Naive thymus-derived CD4-positive, alpha-beta T cell (primary cell): ENCODE measurements at regions not wholly inside any gene's neighbourhood (a gene's known extent, or its start where the extent isn't known, plus 50 kb on each side); places are given as distances from the start of the nearest gene placed in this dataset.

Source experiments
- ATAC-seq: fragments of 150-1000 bp; cut with Tn5 transposase; 2 replicates; pipeline ENCODE4 v1.10.0; 2021; ENCODE audit warnings: mild to moderate bottlenecking, moderate library complexity
- CTCF ChIA-PET: fragments of 350-600 bp; sonication (Branson Sonifier 250); formaldehyde crosslinking; loops from one replicate; lab custom pipeline; 2021; ENCODE audit warnings: antibody characterized with exemption; lab: Charles Lee
- POLR2A ChIA-PET: fragments of 350-600 bp; sonication (Branson Sonifier 250); formaldehyde crosslinking; loops from one replicate; lab custom pipeline; 2021; ENCODE audit warnings: antibody characterized with exemption, inconsistent platforms; lab: Charles Lee
- DNase-seq, 9 donors: peaks; one replicate each; pipeline versions ENCODE4 v3.0.0 to v3.0.0-alpha.2; 2020 to 2022; ENCODE audit warnings: mixed read lengths in 1 of 9
- H3K27ac ChIP-seq: one replicate; pipeline ENCODE4 v1.7.0; 2013; ENCODE audit warnings: mild to moderate bottlenecking, low read depth, low read length, moderate library complexity
- H3K27me3 ChIP-seq, 2 donors: one replicate each; pipeline ENCODE4 v1.7.0; 2013; ENCODE audit warnings: low read length in 2 of 2, mild to moderate bottlenecking in 2 of 2, moderate library complexity in 2 of 2; ENCODE audit not compliant: control insufficient read depth in 2 of 2, insufficient read depth in 2 of 2
- H3K36me3 ChIP-seq, 3 experiments: 1 replicate in 2 of 3; 2 replicates in 1 of 3; pipeline ENCODE4 v1.7.0; 2013; ENCODE audit warnings: low read length in 3 of 3, mild to moderate bottlenecking in 3 of 3, moderate library complexity in 1 of 3; ENCODE audit not compliant: insufficient read depth in 3 of 3, control insufficient read depth in 2 of 3
- H3K4me1 ChIP-seq, 2 donors: one replicate each; pipeline ENCODE4 v1.7.0; 2013; ENCODE audit warnings: low read length in 2 of 2, mild to moderate bottlenecking in 2 of 2, moderate library complexity in 1 of 2; ENCODE audit not compliant: control insufficient read depth in 2 of 2, insufficient read depth in 2 of 2
- H3K4me3 ChIP-seq: 2 replicates; pipeline ENCODE4 v1.7.0; 2013; ENCODE audit warnings: mild to moderate bottlenecking, low read length
- H3K9me3 ChIP-seq, 3 experiments: 1 replicate in 2 of 3; 2 replicates in 1 of 3; pipeline ENCODE4 v1.7.0; 2013; ENCODE audit warnings: low read length in 3 of 3; ENCODE audit not compliant: control insufficient read depth in 2 of 3
- H3K27ac Mint-ChIP-seq, 9 donors: one replicate each; pipeline ENCODE4 v1.8.0; 2020 to 2022; ENCODE audit warnings: mixed read lengths in 9 of 9, mild to moderate bottlenecking in 8 of 9, moderate library complexity in 5 of 9, inconsistent platforms in 2 of 9
- H3K27me3 Mint-ChIP-seq, 5 donors: one replicate each; pipeline ENCODE4 v1.8.0; 2021 to 2022; ENCODE audit warnings: mixed read lengths in 5 of 5, mild to moderate bottlenecking in 1 of 5
- H3K36me3 Mint-ChIP-seq, 5 donors: one replicate each; pipeline ENCODE4 v1.8.0; 2020 to 2022; ENCODE audit warnings: mixed read lengths in 5 of 5, mild to moderate bottlenecking in 3 of 5, inconsistent platforms in 1 of 5
- H3K4me1 Mint-ChIP-seq, 7 donors: one replicate each; pipeline ENCODE4 v1.8.0; 2020 to 2022; ENCODE audit warnings: mixed read lengths in 7 of 7, mild to moderate bottlenecking in 3 of 7, inconsistent platforms in 1 of 7
- H3K4me3 Mint-ChIP-seq, 10 donors: one replicate each; pipeline ENCODE4 v1.8.0; 2020 to 2022; ENCODE audit warnings: mild to moderate bottlenecking in 10 of 10, mixed read lengths in 10 of 10, moderate library complexity in 6 of 10, inconsistent platforms in 2 of 10
- H3K9me3 Mint-ChIP-seq, 11 donors: one replicate each; pipeline ENCODE4 v1.8.0; 2020 to 2022; ENCODE audit warnings: mixed read lengths in 11 of 11, mild to moderate bottlenecking in 4 of 11, inconsistent platforms in 1 of 11, moderate library complexity in 1 of 11
- intact Hi-C, 2 donors: fragments of 100-400 bp; cut with micrococcal nuclease; formaldehyde crosslinking; loops; one replicate each; pipeline ENCODE4 v1.15.1; 2023

GRCh38 chr2:108161298-108161697, 78.5 kb upstream of the SULT1C3 start:
- Histone ChIP-seq H3K27ac (no peak overlapping the region), H3K27me3 (no peaks in the 10 kb centered on the region), H3K4me1 (no peaks in the 10 kb centered on the region), H3K4me3 (no peak overlapping the region), H3K9me3 (no peaks in the 10 kb centered on the region), H3K36me3 (no peaks in the 10 kb centered on the region)
- H3K27me3 Mint-ChIP-seq: peaks cover 2 to 29% (median 12%) of the 10 kb centered on the region in 5 donors
- no peaks in the 10 kb centered on the region for H3K36me3 Mint-ChIP-seq
- H3K9me3 Mint-ChIP-seq: peaks cover 0 to 5% (median 0%) of the 10 kb centered on the region in 11 donors
- no peak overlapping the region for H3K4me3 Mint-ChIP-seq
- CTCF ChIA-PET: no interaction called here
- no peaks in the 10 kb centered on the region for H3K4me1 Mint-ChIP-seq
- POLR2A ChIA-PET: no interaction called here
- ATAC-seq (no peak), DNase-seq (no peak)
- intact Hi-C loops: no loop called here
- H3K27ac Mint-ChIP-seq: no peak overlapping the region

GRCh38 chr2:108164318-108164717, 75.5 kb upstream of the SULT1C3 start:
- ChIA-PET CTCF (no interaction called here), POLR2A (no interaction called here)
- Mint-ChIP-seq H3K4me3 (no peak overlapping the region), H3K27me3 (peaks cover 2 to 29% (median 12%) of the 10 kb centered on the region in 5 donors), H3K36me3 (peaks cover 0 to 7% (median 0%) of the 10 kb centered on the region in 5 donors), H3K4me1 (no peaks in the 10 kb centered on the region), H3K27ac (no peak overlapping the region), H3K9me3 (no peaks in the 10 kb centered on the region)
- intact Hi-C loops: no loop called here
- Histone ChIP-seq H3K4me3 (no peak overlapping the region), H3K27me3 (no peaks in the 10 kb centered on the region), H3K4me1 (no peaks in the 10 kb centered on the region), H3K36me3 (no peaks in the 10 kb centered on the region), H3K9me3 (no peaks in the 10 kb centered on the region), H3K27ac (no peak overlapping the region)
- DNase-seq (no peak), ATAC-seq (no peak)

- H3K27ac Mint-ChIP-seq: no peak overlapping the region
- no peak overlapping the region for H3K4me3 ChIP-seq
- no peak overlapping the region for H3K4me3 Mint-ChIP-seq
- H3K4me1 Mint-ChIP-seq: no peaks in the 10 kb centered on the region
- no peaks in the 10 kb centered on the region for H3K4me1 ChIP-seq
- DNase-seq (no peak), ATAC-seq (peak; percentile 31)
- no peaks in the 10 kb centered on the region for H3K9me3 ChIP-seq
- H3K36me3 Mint-ChIP-seq: peaks cover 0 to 7% (median 0%) of the 10 kb centered on the region in 5 donors
- H3K27me3 ChIP-seq: no peaks in the 10 kb centered on the region
- intact Hi-C loops: no loop called here
- no peaks in the 10 kb centered on the region for H3K9me3 Mint-ChIP-seq
- peaks cover 2 to 29% (median 14%) of the 10 kb centered on the region in 5 donors for H3K27me3 Mint-ChIP-seq
- CTCF ChIA-PET: no interaction called here
- no peaks in the 10 kb centered on the region for H3K36me3 ChIP-seq
- POLR2A ChIA-PET: no interaction called here
- H3K27ac ChIP-seq: no peak overlapping the region
Observed at GRCh38 chr2:108165729-108166128, 74.0 kb upstream of the SULT1C3 start.

GRCh38 chr2:108167699-108168098, 72.1 kb upstream of the SULT1C3 start:
- intact Hi-C loops: no loop called here
- Mint-ChIP-seq H3K4me1 (no peaks in the 10 kb centered on the region), H3K36me3 (peaks cover 0 to 7% (median 0%) of the 10 kb centered on the region in 5 donors), H3K4me3 (no peak overlapping the region), H3K9me3 (no peaks in the 10 kb centered on the region), H3K27ac (no peak overlapping the region), H3K27me3 (peaks cover 0 to 29% (median 14%) of the 10 kb centered on the region in 5 donors)
- no peak overlapping the region for H3K27ac ChIP-seq
- H3K4me1 ChIP-seq: no peaks in the 10 kb centered on the region
- ATAC-seq (no peak), DNase-seq (no peak)
- no peaks in the 10 kb centered on the region for H3K27me3 ChIP-seq
- ChIA-PET POLR2A (no interaction called here), CTCF (no interaction called here)
- H3K9me3 ChIP-seq: no peaks in the 10 kb centered on the region
- no peak overlapping the region for H3K4me3 ChIP-seq
- no peaks in the 10 kb centered on the region for H3K36me3 ChIP-seq

- Histone ChIP-seq H3K27ac (no peak overlapping the region), H3K27me3 (no peaks in the 10 kb centered on the region), H3K4me1 (no peaks in the 10 kb centered on the region), H3K9me3 (no peaks in the 10 kb centered on the region), H3K36me3 (no peaks in the 10 kb centered on the region), H3K4me3 (no peak overlapping the region)
- H3K36me3 Mint-ChIP-seq: peaks cover 0 to 7% (median 0%) of the 10 kb centered on the region in 5 donors
- ChIA-PET POLR2A (no interaction called here), CTCF (no interaction called here)
- H3K27me3 Mint-ChIP-seq: peaks cover 0 to 16% (median 13%) of the 10 kb centered on the region in 5 donors
- intact Hi-C loops: no loop called here
- H3K4me3 Mint-ChIP-seq: no peak overlapping the region
- no peak overlapping the region for H3K27ac Mint-ChIP-seq
- DNase-seq (no peak), ATAC-seq (no peak)
- H3K9me3 Mint-ChIP-seq: peaks cover 0 to 2% (median 0%) of the 10 kb centered on the region in 11 donors
- H3K4me1 Mint-ChIP-seq: no peaks in the 10 kb centered on the region
Observed at GRCh38 chr2:108169982-108170625, 69.7 kb upstream of the SULT1C3 start.

- Histone ChIP-seq H3K9me3 (no peaks in the 10 kb centered on the region), H3K27ac (no peak overlapping the region), H3K4me1 (no peaks in the 10 kb centered on the region), H3K36me3 (no peaks in the 10 kb centered on the region), H3K4me3 (no peak overlapping the region), H3K27me3 (no peaks in the 10 kb centered on the region)
- intact Hi-C loops: no loop called here
- ChIA-PET POLR2A (no interaction called here), CTCF (no interaction called here)
- ATAC-seq: no peak
- no peaks in the 10 kb centered on the region for H3K4me1 Mint-ChIP-seq
- peaks cover 0 to 7% (median 0%) of the 10 kb centered on the region in 5 donors for H3K36me3 Mint-ChIP-seq
- peaks cover 0 to 21% (median 13%) of the 10 kb centered on the region in 5 donors for H3K27me3 Mint-ChIP-seq
- no peak for DNase-seq
- no peak overlapping the region for H3K27ac Mint-ChIP-seq
- no peak overlapping the region for H3K4me3 Mint-ChIP-seq
- H3K9me3 Mint-ChIP-seq: peaks cover 0 to 2% (median 0%) of the 10 kb centered on the region in 11 donors
Observed at GRCh38 chr2:108171657-108172056, 68.1 kb upstream of the SULT1C3 start.

- Mint-ChIP-seq H3K9me3 (no peaks in the 10 kb centered on the region), H3K4me1 (no peaks in the 10 kb centered on the region), H3K27ac (no peak overlapping the region), H3K36me3 (no peaks in the 10 kb centered on the region), H3K4me3 (no peak overlapping the region), H3K27me3 (peaks cover 0 to 24% (median 10%) of the 10 kb centered on the region in 5 donors)
- ATAC-seq (no peak), DNase-seq (no peak)
- intact Hi-C loops: loop anchor here in 1 of 2 donors (10.0 kb wide), 1 partner anchor 402 kb away; no protein-coding TSS in a partner anchor
- Histone ChIP-seq H3K27me3 (no peaks in the 10 kb centered on the region), H3K36me3 (no peaks in the 10 kb centered on the region), H3K4me3 (no peak overlapping the region), H3K9me3 (no peaks in the 10 kb centered on the region), H3K4me1 (no peaks in the 10 kb centered on the region), H3K27ac (no peak overlapping the region)
- ChIA-PET CTCF (no interaction called here), POLR2A (no interaction called here)
Observed at GRCh38 chr2:108182489-108182888, 57.3 kb upstream of the SULT1C3 start.
